ENCODE measurements at regions not wholly inside any gene's neighbourhood (a gene's known extent, or its start where the extent isn't known, plus 50 kb on each side); places are given as distances from the start of the nearest gene placed in this dataset.
"Not testable (repeated sequence)": the region's sequence is repeated elsewhere in the genome, so short reads cannot be mapped to it uniquely, and the experiment has no call there.

DNA sequence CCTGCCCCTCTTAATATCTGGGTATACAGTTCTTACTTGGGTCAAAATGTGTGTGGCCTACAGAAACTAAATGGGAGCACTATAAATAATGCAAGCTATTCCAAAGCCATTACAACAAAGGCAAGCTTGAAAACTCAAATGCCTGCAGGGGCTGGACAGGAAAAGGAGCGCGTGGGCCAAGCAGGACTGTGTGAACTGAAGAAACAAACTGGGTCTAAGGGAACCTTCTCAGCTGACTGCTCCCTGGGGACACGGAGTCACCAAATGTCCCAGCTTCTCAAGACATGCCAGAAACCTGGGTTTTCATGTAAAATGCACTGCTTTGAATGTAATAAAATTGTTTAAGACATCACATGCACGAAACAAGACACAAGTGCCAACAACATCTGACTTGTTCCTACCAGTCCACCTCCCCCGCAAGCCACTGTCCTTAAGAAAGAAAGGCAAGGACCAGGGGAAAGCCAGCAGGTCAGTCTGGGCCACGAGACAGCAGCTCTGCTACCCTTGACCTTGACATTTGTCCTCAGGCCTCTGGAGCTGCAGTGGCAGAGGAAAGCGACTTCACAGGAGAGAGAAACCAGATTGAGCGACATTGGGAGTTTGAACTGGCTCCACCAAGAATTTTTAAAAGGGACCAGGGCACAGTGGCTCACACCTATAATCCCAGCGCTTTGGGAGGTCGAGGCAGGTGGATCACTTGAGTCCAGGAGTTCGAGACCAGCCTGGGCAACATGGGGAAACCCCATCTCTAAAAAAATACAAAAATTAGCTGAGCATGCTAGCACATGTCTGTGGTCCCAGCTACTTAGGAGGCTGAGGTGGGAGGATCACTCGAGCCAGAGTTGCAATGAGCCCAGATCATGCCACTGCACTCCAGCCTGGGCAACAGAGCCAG lies 89.7 kb upstream of the SH3BP4 start:
- TF ChIP-seq, protein P1, sequence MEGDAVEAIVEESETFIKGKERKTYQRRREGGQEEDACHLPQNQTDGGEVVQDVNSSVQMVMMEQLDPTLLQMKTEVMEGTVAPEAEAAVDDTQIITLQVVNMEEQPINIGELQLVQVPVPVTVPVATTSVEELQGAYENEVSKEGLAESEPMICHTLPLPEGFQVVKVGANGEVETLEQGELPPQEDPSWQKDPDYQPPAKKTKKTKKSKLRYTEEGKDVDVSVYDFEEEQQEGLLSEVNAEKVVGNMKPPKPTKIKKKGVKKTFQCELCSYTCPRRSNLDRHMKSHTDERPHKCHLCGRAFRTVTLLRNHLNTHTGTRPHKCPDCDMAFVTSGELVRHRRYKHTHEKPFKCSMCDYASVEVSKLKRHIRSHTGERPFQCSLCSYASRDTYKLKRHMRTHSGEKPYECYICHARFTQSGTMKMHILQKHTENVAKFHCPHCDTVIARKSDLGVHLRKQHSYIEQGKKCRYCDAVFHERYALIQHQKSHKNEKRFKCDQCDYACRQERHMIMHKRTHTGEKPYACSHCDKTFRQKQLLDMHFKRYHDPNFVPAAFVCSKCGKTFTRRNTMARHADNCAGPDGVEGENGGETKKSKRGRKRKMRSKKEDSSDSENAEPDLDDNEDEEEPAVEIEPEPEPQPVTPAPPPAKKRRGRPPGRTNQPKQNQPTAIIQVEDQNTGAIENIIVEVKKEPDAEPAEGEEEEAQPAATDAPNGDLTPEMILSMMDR (IDR thresholded peaks at IDR 0.05; ENCODE audit: low read depth, low read length), result no peak

GRCh38 chr2:234859330-234859872 lies 92.4 kb upstream of the SH3BP4 start:
- H3K27me3 ChIP-seq (ENCODE audit: control insufficient read depth, insufficient read depth, low read length); DNase-seq (ENCODE audit: low read depth, low spot score); H3K27ac ChIP-seq (ENCODE audit: low read depth, low read length); H3K4me3 ChIP-seq (ENCODE audit: low read depth, low read length); POLR2A ChIA-PET; H3K9me3 ChIP-seq (ENCODE audit: control insufficient read depth, insufficient read depth, low read length): not testable (repeated sequence)
- CTCF ChIA-PET, result interaction anchor here (0.8 kb wide), 1 partner anchor 22 kb away, joined by 3 read pairs; no protein-coding TSS in a partner anchor

More for the DNA sequence above, 89.7 kb upstream of the SH3BP4 start:
- peaks cover 6% of the 10 kb centered on the region for H3K9me3 ChIP-seq (ENCODE audit: control insufficient read depth, insufficient read depth, low read length)
- ChIA-PET POLR2A (no interaction called here), CTCF (interaction anchor here (3.5 kb wide), 1 partner anchor 20 kb away, joined by 17 read pairs; no protein-coding TSS in a partner anchor)
- H3K27ac ChIP-seq (ENCODE audit: low read depth, low read length), result no peak overlapping the region
- no peak overlapping the region for H3K4me3 ChIP-seq (ENCODE audit: low read depth, low read length)
- no peaks in the 10 kb centered on the region for H3K27me3 ChIP-seq (ENCODE audit: control insufficient read depth, insufficient read depth, low read length)
- no peak for DNase-seq (ENCODE audit: low read depth, low spot score)

GRCh38 chr2:234858790-234859329 lies 93.0 kb upstream of the SH3BP4 start:
- Histone ChIP-seq H3K9me3 (ENCODE audit: control insufficient read depth, insufficient read depth, low read length) (peaks cover 3% of the 10 kb centered on the region), H3K27me3 (ENCODE audit: control insufficient read depth, insufficient read depth, low read length) (no peaks in the 10 kb centered on the region), H3K27ac (ENCODE audit: low read depth, low read length) (no peak overlapping the region), H3K4me3 (ENCODE audit: low read depth, low read length) (no peak overlapping the region)
- TF ChIP-seq, protein P1 (IDR thresholded peaks at IDR 0.05; ENCODE audit: low read depth, low read length), result no peak
- ChIA-PET POLR2A (no interaction called here), CTCF (interaction anchor here (0.5 to 2.5 kb wide), 2 partner anchors 22 to 258 kb away, joined by 3 to 12 read pairs; no protein-coding TSS in a partner anchor)
- DNase-seq (ENCODE audit: low read depth, low spot score), result no peak

DNA sequence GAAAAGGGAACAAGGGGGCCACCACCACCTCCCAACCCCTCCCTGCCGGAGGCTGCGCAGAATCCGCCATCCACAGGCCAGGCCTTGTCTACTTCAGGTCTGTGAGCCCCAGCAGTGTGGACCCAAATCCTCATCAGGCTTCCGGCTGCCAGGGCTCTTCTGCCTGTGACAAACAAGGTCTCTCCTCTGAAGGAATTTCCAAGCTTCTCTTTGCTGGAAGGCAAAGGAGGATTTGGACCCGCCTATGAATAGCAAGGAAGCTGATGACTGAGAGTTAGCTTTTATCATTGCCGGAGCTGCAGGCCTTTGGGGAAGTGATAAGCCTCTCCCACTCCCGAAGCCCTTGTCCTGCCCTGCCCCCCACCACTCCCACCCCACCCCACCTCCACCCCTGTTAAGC lies 93.7 kb upstream of the SH3BP4 start:
- peaks cover 3% of the 10 kb centered on the region; the same call in 1 of the 2 replicates for H3K9me3 ChIP-seq (ENCODE audit: control insufficient read depth, insufficient read depth, low read length)
- H3K27ac ChIP-seq (ENCODE audit: low read depth, low read length), result no peak overlapping the region
- CTCF ChIA-PET, result interaction anchor here (0.5 to 2.5 kb wide), 2 partner anchors 23 to 259 kb away, joined by 3 to 12 read pairs; no protein-coding TSS in a partner anchor
- H3K4me3 ChIP-seq (ENCODE audit: low read depth, low read length), result no peak overlapping the region
- POLR2A ChIA-PET, result no interaction called here
- DNase-seq (ENCODE audit: low read depth, low spot score), result no peak
- TF ChIP-seq, protein P1 (IDR thresholded peaks at IDR 0.05; ENCODE audit: low read depth, low read length), result no peak
- no peaks in the 10 kb centered on the region for H3K27me3 ChIP-seq (ENCODE audit: control insufficient read depth, insufficient read depth, low read length)

DNA sequence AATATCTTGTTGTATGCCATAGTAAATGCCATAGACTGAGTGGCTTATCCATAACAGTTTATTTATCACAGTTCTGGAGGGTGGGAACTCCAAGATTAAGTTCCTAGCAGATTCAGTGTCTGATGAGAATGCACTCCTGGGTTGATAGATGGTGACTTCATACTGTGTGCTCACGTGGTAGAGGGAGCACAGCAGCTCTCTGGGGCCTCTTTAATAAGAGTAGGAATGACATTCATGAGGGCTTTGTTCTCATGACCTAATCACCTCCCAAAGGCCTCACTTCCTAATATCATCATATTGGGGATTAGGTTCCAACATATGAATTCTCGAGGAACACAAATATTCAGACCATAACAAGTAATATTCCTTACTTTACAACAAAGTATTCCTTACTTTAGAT lies 98.1 kb upstream of the SH3BP4 start:
- Histone ChIP-seq H3K4me3 (ENCODE audit: low read depth, low read length) (no peak overlapping the region), H3K27me3 (ENCODE audit: control insufficient read depth, insufficient read depth, low read length) (no peaks in the 10 kb centered on the region), H3K9me3 (ENCODE audit: control insufficient read depth, insufficient read depth, low read length) (peaks cover 3% of the 10 kb centered on the region; the same call in 1 of the 2 replicates), H3K27ac (ENCODE audit: low read depth, low read length) (no peak overlapping the region)
- TF ChIP-seq, protein P1 (IDR thresholded peaks at IDR 0.05; ENCODE audit: low read depth, low read length), result no peak
- CTCF ChIA-PET, result no interaction called here
- POLR2A ChIA-PET, result no interaction called here
- DNase-seq (ENCODE audit: low read depth, low spot score), result no peak

All from AG04450 (cell line).